IMR-90 (cell line): ENCODE measurements at regions not wholly inside any gene's neighbourhood (a gene's known extent, or its start where the extent isn't known, plus 50 kb on each side); places are given as distances from the start of the nearest gene placed in this dataset.

ENCODE experiments used
- ATAC-seq: fragments of 200-7000 bp; cut with Tn5 transposase; 2 replicates; pipeline ENCODE4 v1.9.1; 2020; ENCODE audit warnings: low read depth, mild to moderate bottlenecking, moderate library complexity
- BruUV-seq: library from RNA; stranded (reverse); fragments of 400-500 nt; replicated peaks from 2 replicates; lab custom pipeline; 2021; lab: Mats Ljungman, UMichigan
- CTCF ChIA-PET: fragments of 300-600 bp; formaldehyde crosslinking; extraction: SDS; loops from one replicate; lab custom pipeline; 2021; ENCODE audit warnings: antibody characterized with exemption; lab: Yijun Ruan, JAX
- POLR2A ChIA-PET: fragments of 300-600 bp; sonication (Branson Sonifier 250); formaldehyde crosslinking; loops from one replicate; lab custom pipeline; 2022; ENCODE audit warnings: antibody characterized with exemption; ENCODE audit not compliant: unreplicated experiment; lab: Charles Lee
- DNase-seq: peaks from one replicate; pipeline ENCODE4 v3.0.0; 2013
- H2AFZ ChIP-seq: replicated peaks from 2 replicates; pipeline ENCODE3; 2013; ENCODE audit warnings: low read length, mild to moderate bottlenecking; ENCODE audit not compliant: poor library complexity
- H2AK5ac ChIP-seq: 2 replicates; pipeline ENCODE4 v1.6.1; 2013; ENCODE audit warnings: low read depth, low read length, inconsistent platforms
- H2AK9ac ChIP-seq: replicated peaks from 2 replicates; pipeline ENCODE3; 2013; ENCODE audit warnings: mild to moderate bottlenecking, low read depth, low read length, moderate library complexity; ENCODE audit not compliant: poor library complexity
- H2BK120ac ChIP-seq: 2 replicates; pipeline ENCODE4 v1.6.1; 2013; ENCODE audit warnings: low read depth, low read length, inconsistent platforms
- H2BK15ac ChIP-seq: 3 replicates; pipeline ENCODE4 v1.6.1; 2013; ENCODE audit warnings: low read depth, low read length, inconsistent platforms
- H2BK20ac ChIP-seq: 2 replicates; pipeline ENCODE4 v1.6.1; 2013; ENCODE audit warnings: low read depth, mild to moderate bottlenecking, inconsistent platforms, low read length, moderate library complexity
- H2BK5ac ChIP-seq: 2 replicates; pipeline ENCODE4 v1.6.1; 2013; ENCODE audit warnings: mild to moderate bottlenecking, low read depth, low read length, inconsistent platforms; ENCODE audit not compliant: poor library complexity, severe bottlenecking
- H3K14ac ChIP-seq: replicated peaks from 2 replicates; pipeline ENCODE4 v1.6.1; 2013; ENCODE audit warnings: low read depth, low read length, inconsistent platforms
- H3K18ac ChIP-seq: 2 replicates; pipeline ENCODE4 v1.6.1; 2013; ENCODE audit warnings: low read depth, low read length, control low read depth
- H3K23ac ChIP-seq: 2 replicates; pipeline ENCODE4 v1.6.1; 2013; ENCODE audit warnings: low read depth, low read length, inconsistent platforms
- H3K27ac ChIP-seq: 2 replicates; pipeline ENCODE4 v1.5.1; 2013; ENCODE audit warnings: mild to moderate bottlenecking, control low read depth, low read length; ENCODE audit not compliant: insufficient read depth
- H3K27me3 ChIP-seq: 2 replicates; pipeline ENCODE4 v1.6.1; 2013; ENCODE audit warnings: low read length; ENCODE audit not compliant: control insufficient read depth, insufficient read depth
- H3K36me3 ChIP-seq: 2 replicates; pipeline ENCODE4 v1.6.1; 2013; ENCODE audit warnings: low read length, mixed read lengths; ENCODE audit not compliant: control insufficient read depth, insufficient read depth
- H3K4ac ChIP-seq: 2 replicates; pipeline ENCODE4 v1.6.1; 2013; ENCODE audit warnings: low read depth, low read length, inconsistent platforms
- H3K4me1 ChIP-seq: 2 replicates; pipeline ENCODE4 v1.6.1; 2013; ENCODE audit warnings: low read length, mixed read lengths; ENCODE audit not compliant: control insufficient read depth, insufficient read depth
- H3K4me2 ChIP-seq: 2 replicates; pipeline ENCODE4 v1.6.1; 2013; ENCODE audit warnings: low read depth, mild to moderate bottlenecking, control low read depth, low read length, moderate library complexity
- H3K4me3 ChIP-seq: 2 replicates; pipeline ENCODE4 v1.5.1; 2013; ENCODE audit warnings: low read depth, mild to moderate bottlenecking, control low read depth, low read length, moderate library complexity; ENCODE audit not compliant: insufficient read depth
- H3K56ac ChIP-seq: 2 replicates; pipeline ENCODE4 v1.6.1; 2013; ENCODE audit warnings: low read length, inconsistent platforms; ENCODE audit not compliant: insufficient read depth; ENCODE audit errors: extremely low read depth
- H3K79me1 ChIP-seq, 2 experiments: 2 replicates each; pipeline ENCODE4 v1.6.1; 2013; ENCODE audit warnings: low read length in 2 of 2, inconsistent platforms in 1 of 2, low read depth in 1 of 2
- H3K9ac ChIP-seq: 2 replicates; pipeline ENCODE4 v1.6.1; 2013; ENCODE audit warnings: low read depth, low read length, control low read depth
- H3K9me1 ChIP-seq: 2 replicates; pipeline ENCODE4 v1.6.1; 2013; ENCODE audit warnings: low read length, inconsistent platforms; ENCODE audit not compliant: insufficient read depth
- H3K9me3 ChIP-seq: 2 replicates; pipeline ENCODE4 v1.6.1; 2013; ENCODE audit warnings: low read length; ENCODE audit not compliant: control insufficient read depth, insufficient read depth
- H4K20me1 ChIP-seq: 2 replicates; pipeline ENCODE4 v1.6.1; 2013; ENCODE audit warnings: low read length, inconsistent platforms; ENCODE audit not compliant: insufficient read depth
- H4K5ac ChIP-seq: 2 replicates; pipeline ENCODE4 v1.6.1; 2013; ENCODE audit warnings: mild to moderate bottlenecking, low read depth, low read length, control low read depth
- H4K8ac ChIP-seq, 2 experiments: 2 replicates each; pipeline ENCODE4 v1.6.1; 2013; ENCODE audit warnings: low read depth in 2 of 2, low read length in 2 of 2, control low read depth in 1 of 2, inconsistent platforms in 1 of 2
- H4K91ac ChIP-seq: 2 replicates; pipeline ENCODE4 v1.6.1; 2013; ENCODE audit warnings: low read depth, low read length, inconsistent platforms; ENCODE audit not compliant: insufficient read depth
- BHLHE40 ChIP-seq: fragments of 150-350 bp; IDR thresholded peaks from 2 replicates; pipeline ENCODE4 v1.6.1; 2016; ENCODE audit warnings: mild to moderate bottlenecking, low read depth, low read length
- FOS ChIP-seq: fragments of 150-350 bp; IDR thresholded peaks from 2 replicates; pipeline ENCODE4 v1.6.1; 2016; ENCODE audit warnings: low read depth, low read length
- MAFK ChIP-seq: IDR thresholded peaks from 2 replicates; pipeline ENCODE4 v1.6.1; 2012; ENCODE audit warnings: low read depth, low read length, improper control_type of control experiment
- MAZ ChIP-seq: IDR thresholded peaks from 2 replicates; pipeline ENCODE4 v1.6.1; 2012; ENCODE audit warnings: low read depth, mild to moderate bottlenecking, low read length, improper control_type of control experiment, moderate library complexity, borderline replicate concordance
- RFX5 ChIP-seq: IDR thresholded peaks from 2 replicates; pipeline ENCODE4 v1.8.0; 2012; ENCODE audit warnings: low read depth, mild to moderate bottlenecking, low read length, moderate library complexity
- SMC3 ChIP-seq: fragments of 150-350 bp; IDR thresholded peaks from 2 replicates; pipeline ENCODE4 v1.6.1; 2016; ENCODE audit warnings: low read depth, mild to moderate bottlenecking, antibody characterized with exemption, low read length, moderate library complexity
- WGBS, 2 experiments: methylation state at CpG; one replicate each; pipeline versions ENCODE4 v1.1.5 to v1.1.7; 2013; ENCODE audit warnings: missing lambda C conversion rate in 2 of 2; ENCODE audit not compliant: insufficient read length in 1 of 2; ENCODE audit errors: extremely low coverage in 2 of 2; 5-methylcytosine and 5-hydroxymethylcytosine counted together
- dilution Hi-C: fragments of 300-500 bp; cut with HindIII; formaldehyde crosslinking; loops from one replicate; pipeline ENCODE4 v1.14.3; 2018; ENCODE audit warnings: low sequenced_read_pairs; ENCODE audit not compliant: unreplicated experiment
- in situ Hi-C: fragments of 300-500 bp; cut with MboI; formaldehyde crosslinking; loops from 3 replicates; pipeline ENCODE4 v1.14.3; 2019; ENCODE audit warnings: low sequenced_read_pairs, inconsistent platforms, mixed read lengths
- intact Hi-C: fragments of 100-400 bp; cut with micrococcal nuclease; formaldehyde crosslinking; loops from 2 replicates; pipeline ENCODE4 v1.10.0; 2022

DNA sequence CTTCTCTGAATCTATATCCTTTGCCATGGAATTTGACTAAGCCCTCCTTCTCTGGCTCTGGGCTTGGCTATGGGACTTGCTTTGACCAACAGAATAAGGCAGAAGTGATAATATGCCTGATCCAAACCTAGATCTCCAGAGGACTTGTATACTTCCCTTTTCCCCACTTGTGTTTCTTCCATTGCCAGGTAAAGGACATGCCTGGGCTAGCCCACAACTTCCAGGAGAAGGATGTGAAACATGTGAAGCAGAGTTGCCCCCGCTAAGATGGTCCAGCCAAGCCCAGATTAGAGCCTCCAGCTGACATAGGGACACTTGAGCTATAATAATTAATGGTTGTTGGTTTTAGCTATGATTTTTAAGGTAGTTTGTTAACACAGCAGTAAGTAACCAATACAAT lies 55.1 kb downstream of the FOXB1 start:
- Histone ChIP-seq H2AK9ac (no peak overlapping the region), H2AFZ (no peak overlapping the region), H3K9me3 (peaks cover 9% of the 10 kb centered on the region), H2BK5ac (no peak overlapping the region), H2BK20ac (no peak overlapping the region), H3K4me3 (no peak overlapping the region), H4K20me1 (no peaks in the 10 kb centered on the region), H3K9me1 (no peaks in the 10 kb centered on the region), H3K27ac (no peak overlapping the region), H3K9ac (no peak overlapping the region), H3K14ac (no peak overlapping the region), H3K27me3 (no peaks in the 10 kb centered on the region; the same call in 1 of the 2 replicates), H2BK120ac (no peak overlapping the region), H3K36me3 (no peaks in the 10 kb centered on the region), H3K23ac (no peak overlapping the region), H3K4me2 (no peak overlapping the region), H3K79me1 (no peaks in the 10 kb centered on the region), H2AK5ac (no peak overlapping the region), H3K4me1 (no peaks in the 10 kb centered on the region), H3K56ac (no peak overlapping the region), H2BK15ac (no peak overlapping the region), H4K5ac (no peak overlapping the region), H3K4ac (no peak overlapping the region), H4K91ac (no peak overlapping the region), H3K18ac (no peak overlapping the region), H4K8ac (no peak overlapping the region)
- no peak for TF ChIP-seq RFX5
- no peak for TF ChIP-seq BHLHE40
- TF ChIP-seq FOS, result no peak
- TF ChIP-seq MAFK, result no peak
- no peak for TF ChIP-seq MAZ
- no peak for TF ChIP-seq SMC3
- no peak for ATAC-seq
- in situ Hi-C loops, result no loop called here
- ChIA-PET POLR2A (no interaction called here), CTCF (interaction anchor here (0.5 kb wide), 1 partner anchor 36 kb away, joined by 3 read pairs; no protein-coding TSS in a partner anchor)
- intact Hi-C loops, result no loop called here
- no CpG with 5 or more reads among the region's 1 CpG for WGBS, 2 experiments
- DNase-seq, result no peak
- dilution Hi-C loops, result no loop called here
- BruUV-seq, result no TSS peak
